H9 (cell line): ENCODE measurements at regions not wholly inside any gene's neighbourhood (a gene's known extent, or its start where the extent isn't known, plus 50 kb on each side); places are given as distances from the start of the nearest gene placed in this dataset.

ENCODE experiments used
- DNase-seq: peaks from one replicate; pipeline ENCODE4 v3.0.0-alpha.2; 2017
- H2AFZ ChIP-seq: one replicate; pipeline ENCODE4 v1.6.1; 2013; ENCODE audit warnings: mild to moderate bottlenecking, low read length, control low read depth, moderate library complexity
- H2AK5ac ChIP-seq: 2 replicates; pipeline ENCODE4 v1.6.1; 2013; ENCODE audit warnings: low read length, control low read depth, mixed read lengths; ENCODE audit not compliant: insufficient read length
- H2BK120ac ChIP-seq: one replicate; pipeline ENCODE4 v1.6.1; 2013; ENCODE audit warnings: low read depth, mild to moderate bottlenecking, low read length, control low read depth, inconsistent platforms; ENCODE audit not compliant: poor library complexity, severe bottlenecking
- H2BK12ac ChIP-seq: 2 replicates; pipeline ENCODE4 v1.6.1; 2013; ENCODE audit warnings: low read length, control low read depth, mixed read lengths, low read depth; ENCODE audit not compliant: insufficient read length
- H2BK15ac ChIP-seq: 2 replicates; pipeline ENCODE4 v1.6.1; 2013; ENCODE audit warnings: low read depth, low read length, control low read depth
- H2BK20ac ChIP-seq: one replicate; pipeline ENCODE4 v1.6.1; 2013; ENCODE audit warnings: low read depth, mild to moderate bottlenecking, low read length, control low read depth, inconsistent platforms; ENCODE audit not compliant: poor library complexity, severe bottlenecking
- H2BK5ac ChIP-seq: 2 replicates; pipeline ENCODE4 v1.6.1; 2013; ENCODE audit warnings: low read length, control low read depth, mixed read lengths; ENCODE audit not compliant: insufficient read length
- H3K14ac ChIP-seq: 2 replicates; pipeline ENCODE4 v1.6.1; 2013; ENCODE audit warnings: low read length, control low read depth; ENCODE audit not compliant: insufficient read depth
- H3K18ac ChIP-seq: 2 replicates; pipeline ENCODE4 v1.6.1; 2013; ENCODE audit warnings: low read depth, mild to moderate bottlenecking, mixed read lengths, low read length, control low read depth; ENCODE audit not compliant: insufficient read length
- H3K23ac ChIP-seq: 2 replicates; pipeline ENCODE4 v1.6.1; 2013; ENCODE audit warnings: low read length, control low read depth, mixed read lengths, low read depth; ENCODE audit not compliant: insufficient read length
- H3K23me2 ChIP-seq: 2 replicates; pipeline ENCODE4 v1.6.1; 2013; ENCODE audit warnings: low read depth, mild to moderate bottlenecking, mixed read lengths, low read length, control low read depth; ENCODE audit not compliant: insufficient read length, poor library complexity, severe bottlenecking
- H3K27ac ChIP-seq: 2 replicates; pipeline ENCODE4 v1.5.1; 2013; ENCODE audit warnings: low read length, control low read depth, mixed read lengths, low read depth; ENCODE audit not compliant: insufficient read length
- H3K27me3 ChIP-seq: 2 replicates; pipeline ENCODE4 v1.6.1; 2013; ENCODE audit warnings: low read length, control low read depth, inconsistent platforms; ENCODE audit not compliant: insufficient read depth
- H3K4ac ChIP-seq: 2 replicates; pipeline ENCODE4 v1.6.1; 2013; ENCODE audit warnings: low read depth, mild to moderate bottlenecking, control low read depth, inconsistent platforms, low read length, moderate library complexity
- H3K4me1 ChIP-seq: 2 replicates; pipeline ENCODE4 v1.6.1; 2013; ENCODE audit warnings: low read length, control low read depth, inconsistent platforms; ENCODE audit not compliant: insufficient read depth
- H3K4me2 ChIP-seq: 2 replicates; pipeline ENCODE4 v1.6.1; 2013; ENCODE audit warnings: low read length, control low read depth, mixed read lengths; ENCODE audit not compliant: insufficient read length, insufficient read depth
- H3K56ac ChIP-seq: 2 replicates; pipeline ENCODE4 v1.6.1; 2013; ENCODE audit warnings: low read depth, mild to moderate bottlenecking, mixed read lengths, low read length, control low read depth; ENCODE audit not compliant: insufficient read length
- H3K79me1 ChIP-seq: 2 replicates; pipeline ENCODE4 v1.6.1; 2013; ENCODE audit warnings: low read depth, mild to moderate bottlenecking, moderate library complexity, low read length, control low read depth, inconsistent platforms; ENCODE audit not compliant: insufficient read depth, poor library complexity, severe bottlenecking
- H3K79me2 ChIP-seq: 2 replicates; pipeline ENCODE4 v1.6.1; 2013; ENCODE audit warnings: low read length, control low read depth, inconsistent platforms; ENCODE audit not compliant: insufficient read depth
- H3K9ac ChIP-seq: 2 replicates; pipeline ENCODE4 v1.6.1; 2013; ENCODE audit warnings: low read length, control low read depth, mixed read lengths; ENCODE audit not compliant: insufficient read length; ENCODE audit errors: extremely low read depth
- H3K9me3 ChIP-seq: one replicate; pipeline ENCODE4 v1.6.1; 2013; ENCODE audit warnings: low read depth, low read length, inconsistent platforms; ENCODE audit not compliant: control insufficient read depth
- H3T11ph ChIP-seq: one replicate; pipeline ENCODE4 v1.6.1; 2013; ENCODE audit warnings: mild to moderate bottlenecking, low read length, control low read depth, inconsistent platforms
- H4K20me1 ChIP-seq: one replicate; pipeline ENCODE4 v1.6.1; 2013; ENCODE audit not compliant: control insufficient read depth, insufficient read length, insufficient read depth
- H4K5ac ChIP-seq: 2 replicates; pipeline ENCODE4 v1.6.1; 2013; ENCODE audit warnings: low read depth, mild to moderate bottlenecking, mixed read lengths, low read length, control low read depth; ENCODE audit not compliant: insufficient read length
- H4K8ac ChIP-seq: replicated peaks from 2 replicates; pipeline ENCODE4 v1.6.1; 2013; ENCODE audit warnings: low read length, control low read depth, mixed read lengths, low read depth; ENCODE audit not compliant: insufficient read length
- H4K91ac ChIP-seq: 2 replicates; pipeline ENCODE4 v1.6.1; 2013; ENCODE audit warnings: low read depth, mild to moderate bottlenecking, moderate library complexity, mixed read lengths, low read length, control low read depth; ENCODE audit not compliant: insufficient read length
- H3K27ac Mint-ChIP-seq, 3 experiments: 2 replicates in 2 of 3; 3 replicates in 1 of 3; pipeline ENCODE4 v1.8.0; 2020 to 2021; ENCODE audit warnings: mixed read lengths in 3 of 3, mild to moderate bottlenecking in 1 of 3, moderate library complexity in 1 of 3
- H3K27me3 Mint-ChIP-seq: 2 replicates; pipeline ENCODE4 v1.8.0; 2021; ENCODE audit warnings: low read depth, mild to moderate bottlenecking, moderate library complexity, mixed read lengths
- H3K36me3 Mint-ChIP-seq, 3 experiments: 2 replicates in 2 of 3; 3 replicates in 1 of 3; pipeline ENCODE4 v1.8.0; 2020 to 2021; ENCODE audit warnings: low read depth in 3 of 3, mixed read lengths in 3 of 3; ENCODE audit not compliant: insufficient read depth in 1 of 3
- H3K4me1 Mint-ChIP-seq, 2 experiments: 2 replicates each; pipeline ENCODE4 v1.8.0; 2020; ENCODE audit warnings: mixed read lengths in 2 of 2
- H3K4me3 Mint-ChIP-seq, 2 experiments: 2 replicates in 1 of 2; 3 replicates in 1 of 2; pipeline ENCODE4 v1.8.0; 2020 to 2021; ENCODE audit warnings: mild to moderate bottlenecking in 2 of 2, mixed read lengths in 2 of 2, moderate library complexity in 1 of 2
- H3K9me3 Mint-ChIP-seq, 2 experiments: 2 replicates in 1 of 2; 3 replicates in 1 of 2; pipeline ENCODE4 v1.8.0; 2020; ENCODE audit warnings: mild to moderate bottlenecking in 2 of 2, mixed read lengths in 2 of 2, moderate library complexity in 1 of 2
- TF ChIP-seq, protein P1 (sequence below): fragments of 200-600 bp; sonication (generic); conservative IDR thresholded peaks from 3 replicates; pipeline ENCODE4 v1.8.0; 2021; ENCODE audit warnings: antibody characterized with exemption, mild to moderate bottlenecking

DNA sequence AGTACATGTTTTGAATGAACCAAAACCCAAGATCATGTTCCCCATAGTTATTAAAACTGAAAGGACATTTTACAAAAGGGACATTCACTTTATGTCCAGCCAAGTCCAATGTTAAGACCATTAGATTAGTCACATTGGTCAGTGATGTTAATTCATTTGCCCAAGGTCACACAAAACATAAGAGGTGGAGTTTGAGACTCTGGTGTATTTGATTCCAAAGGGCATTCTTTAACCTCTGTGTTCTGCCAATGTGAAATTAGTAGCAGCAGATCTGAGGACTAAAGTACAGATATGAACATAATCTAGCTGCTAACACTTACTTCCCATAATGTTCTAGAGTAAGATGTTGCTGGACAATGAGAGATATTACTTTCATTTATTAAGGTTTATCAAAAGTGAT, 425.6 kb downstream of the TUSC7 start:
- no peak overlapping the region for H2BK120ac ChIP-seq
- Mint-ChIP-seq H3K9me3 (peaks cover 0 to 3% of the 10 kb centered on the region in 2 experiments; a peak in 1 of 5 replicates), H3K4me3 (no peak overlapping the region), H3K27me3 (no peaks in the 10 kb centered on the region), H3K36me3 (peaks cover 0 to 1% (median 0%) of the 10 kb centered on the region in 3 experiments; a peak in 1 of 7 replicates), H3K27ac (no peak overlapping the region), H3K4me1 (peaks cover 0 to 5% of the 10 kb centered on the region in 2 experiments; a peak in 1 of 4 replicates)
- H4K8ac ChIP-seq, result no peak overlapping the region
- H3K4me2 ChIP-seq, result no peak overlapping the region
- no peak overlapping the region for H3K4ac ChIP-seq
- H2BK5ac ChIP-seq, result no peak overlapping the region
- no peaks in the 10 kb centered on the region; the same call in 1 of the 2 replicates for H3K4me1 ChIP-seq
- DNase-seq, result no peak
- no peak overlapping the region for H4K5ac ChIP-seq
- H4K20me1 ChIP-seq, result no peaks in the 10 kb centered on the region
- no peak overlapping the region for H2AFZ ChIP-seq
- no peaks in the 10 kb centered on the region for H3K9me3 ChIP-seq
- H2BK15ac ChIP-seq, result no peak overlapping the region
- no peak overlapping the region for H3K14ac ChIP-seq
- no peak overlapping the region for H2BK20ac ChIP-seq
- no peak overlapping the region for H3K9ac ChIP-seq
- H3K79me2 ChIP-seq, result no peaks in the 10 kb centered on the region
- no peaks in the 10 kb centered on the region for H3K79me1 ChIP-seq
- H4K91ac ChIP-seq, result no peak overlapping the region
- H3K56ac ChIP-seq, result no peak overlapping the region
- no peak overlapping the region for H3K23ac ChIP-seq
- no peak overlapping the region for H3K27ac ChIP-seq
- H3K23me2 ChIP-seq, result no peaks in the 10 kb centered on the region
- no peak overlapping the region for H3T11ph ChIP-seq
- H2BK12ac ChIP-seq, result no peak overlapping the region
- no peak overlapping the region for H2AK5ac ChIP-seq
- H3K18ac ChIP-seq, result no peak overlapping the region
- no peaks in the 10 kb centered on the region for H3K27me3 ChIP-seq
- TF ChIP-seq, protein P1, sequence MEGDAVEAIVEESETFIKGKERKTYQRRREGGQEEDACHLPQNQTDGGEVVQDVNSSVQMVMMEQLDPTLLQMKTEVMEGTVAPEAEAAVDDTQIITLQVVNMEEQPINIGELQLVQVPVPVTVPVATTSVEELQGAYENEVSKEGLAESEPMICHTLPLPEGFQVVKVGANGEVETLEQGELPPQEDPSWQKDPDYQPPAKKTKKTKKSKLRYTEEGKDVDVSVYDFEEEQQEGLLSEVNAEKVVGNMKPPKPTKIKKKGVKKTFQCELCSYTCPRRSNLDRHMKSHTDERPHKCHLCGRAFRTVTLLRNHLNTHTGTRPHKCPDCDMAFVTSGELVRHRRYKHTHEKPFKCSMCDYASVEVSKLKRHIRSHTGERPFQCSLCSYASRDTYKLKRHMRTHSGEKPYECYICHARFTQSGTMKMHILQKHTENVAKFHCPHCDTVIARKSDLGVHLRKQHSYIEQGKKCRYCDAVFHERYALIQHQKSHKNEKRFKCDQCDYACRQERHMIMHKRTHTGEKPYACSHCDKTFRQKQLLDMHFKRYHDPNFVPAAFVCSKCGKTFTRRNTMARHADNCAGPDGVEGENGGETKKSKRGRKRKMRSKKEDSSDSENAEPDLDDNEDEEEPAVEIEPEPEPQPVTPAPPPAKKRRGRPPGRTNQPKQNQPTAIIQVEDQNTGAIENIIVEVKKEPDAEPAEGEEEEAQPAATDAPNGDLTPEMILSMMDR, result no peak
